ENCODE measurements at regions not wholly inside any gene's neighbourhood (a gene's known extent, or its start where the extent isn't known, plus 50 kb on each side); places are given as distances from the start of the nearest gene placed in this dataset.

DNA sequence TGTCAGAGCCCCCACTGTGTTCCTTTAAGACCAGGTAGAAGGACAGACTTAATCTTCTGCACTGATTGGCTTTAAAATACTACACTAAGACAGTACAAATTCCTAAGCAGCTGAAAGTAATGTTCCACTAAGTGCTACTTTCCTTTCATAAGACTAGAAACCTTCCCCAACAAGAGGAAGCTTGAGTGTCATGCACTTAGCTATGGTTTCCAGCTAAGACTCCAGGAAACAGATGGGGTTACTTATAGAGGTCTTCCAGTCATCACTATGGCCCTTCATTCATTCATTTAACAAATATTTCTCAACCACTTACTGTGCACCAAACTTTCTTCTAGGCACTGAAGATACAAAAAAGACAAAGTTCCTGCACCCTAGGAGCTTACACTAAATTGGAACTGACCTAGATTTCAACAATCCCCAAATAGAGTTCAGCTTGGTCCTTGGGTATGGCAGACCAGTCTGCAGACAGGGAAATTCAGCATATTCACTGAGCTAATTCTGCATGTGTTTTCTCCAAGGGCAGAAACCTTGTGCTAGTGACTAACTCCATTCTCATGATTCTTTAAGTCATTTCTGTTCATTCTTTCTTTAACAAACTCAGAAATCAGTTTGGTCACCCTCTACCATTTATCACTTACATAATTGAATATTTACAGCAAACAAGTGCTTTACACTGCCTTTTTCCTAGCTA, 178.4 kb upstream of the MTNR1B start:
- TF ChIP-seq, protein P1, sequence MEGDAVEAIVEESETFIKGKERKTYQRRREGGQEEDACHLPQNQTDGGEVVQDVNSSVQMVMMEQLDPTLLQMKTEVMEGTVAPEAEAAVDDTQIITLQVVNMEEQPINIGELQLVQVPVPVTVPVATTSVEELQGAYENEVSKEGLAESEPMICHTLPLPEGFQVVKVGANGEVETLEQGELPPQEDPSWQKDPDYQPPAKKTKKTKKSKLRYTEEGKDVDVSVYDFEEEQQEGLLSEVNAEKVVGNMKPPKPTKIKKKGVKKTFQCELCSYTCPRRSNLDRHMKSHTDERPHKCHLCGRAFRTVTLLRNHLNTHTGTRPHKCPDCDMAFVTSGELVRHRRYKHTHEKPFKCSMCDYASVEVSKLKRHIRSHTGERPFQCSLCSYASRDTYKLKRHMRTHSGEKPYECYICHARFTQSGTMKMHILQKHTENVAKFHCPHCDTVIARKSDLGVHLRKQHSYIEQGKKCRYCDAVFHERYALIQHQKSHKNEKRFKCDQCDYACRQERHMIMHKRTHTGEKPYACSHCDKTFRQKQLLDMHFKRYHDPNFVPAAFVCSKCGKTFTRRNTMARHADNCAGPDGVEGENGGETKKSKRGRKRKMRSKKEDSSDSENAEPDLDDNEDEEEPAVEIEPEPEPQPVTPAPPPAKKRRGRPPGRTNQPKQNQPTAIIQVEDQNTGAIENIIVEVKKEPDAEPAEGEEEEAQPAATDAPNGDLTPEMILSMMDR (IDR thresholded peaks at IDR 0.05; ENCODE audit: low read depth, low read length): no peak
- no peaks in the 10 kb centered on the region for H3K9me3 ChIP-seq (ENCODE audit: control insufficient read depth, insufficient read depth, low read length)
- CTCF ChIA-PET: no interaction called here
- POLR2A ChIA-PET: no interaction called here
- no peak overlapping the region for H3K27ac ChIP-seq (ENCODE audit: low read depth, low read length)
- H3K27me3 ChIP-seq (ENCODE audit: control insufficient read depth, insufficient read depth, low read length): no peaks in the 10 kb centered on the region
- no peak overlapping the region for H3K4me3 ChIP-seq (ENCODE audit: low read depth, low read length)
- DNase-seq (ENCODE audit: low read depth, low spot score): no peak

DNA sequence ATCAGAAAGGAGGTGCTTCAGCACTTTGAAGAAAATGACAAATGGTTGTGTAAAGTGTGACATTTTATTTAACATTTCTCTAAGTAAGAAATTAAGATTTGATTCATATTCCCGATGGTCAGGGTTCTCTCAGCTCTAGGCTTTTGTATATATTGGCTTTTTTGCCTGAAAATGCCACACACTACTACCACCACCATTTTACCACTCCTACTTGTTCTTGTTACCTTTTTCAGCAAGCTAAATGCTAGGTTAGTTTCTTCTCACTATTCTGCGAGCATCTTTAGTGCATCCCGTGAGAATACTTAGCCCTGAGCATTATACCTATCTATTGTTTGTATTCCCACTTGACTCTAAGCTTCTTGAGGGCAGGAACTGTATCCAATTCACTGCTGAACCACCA, 177.6 kb upstream of the MTNR1B start:
- no peaks in the 10 kb centered on the region for H3K27me3 ChIP-seq (ENCODE audit: control insufficient read depth, insufficient read depth, low read length)
- DNase-seq (ENCODE audit: low read depth, low spot score): no peak
- H3K9me3 ChIP-seq (ENCODE audit: control insufficient read depth, insufficient read depth, low read length): no peaks in the 10 kb centered on the region
- H3K27ac ChIP-seq (ENCODE audit: low read depth, low read length): no peak overlapping the region
- TF ChIP-seq, protein P1 (IDR thresholded peaks at IDR 0.05; ENCODE audit: low read depth, low read length): no peak
- no peak overlapping the region for H3K4me3 ChIP-seq (ENCODE audit: low read depth, low read length)
- CTCF ChIA-PET: no interaction called here
- POLR2A ChIA-PET: no interaction called here

DNA sequence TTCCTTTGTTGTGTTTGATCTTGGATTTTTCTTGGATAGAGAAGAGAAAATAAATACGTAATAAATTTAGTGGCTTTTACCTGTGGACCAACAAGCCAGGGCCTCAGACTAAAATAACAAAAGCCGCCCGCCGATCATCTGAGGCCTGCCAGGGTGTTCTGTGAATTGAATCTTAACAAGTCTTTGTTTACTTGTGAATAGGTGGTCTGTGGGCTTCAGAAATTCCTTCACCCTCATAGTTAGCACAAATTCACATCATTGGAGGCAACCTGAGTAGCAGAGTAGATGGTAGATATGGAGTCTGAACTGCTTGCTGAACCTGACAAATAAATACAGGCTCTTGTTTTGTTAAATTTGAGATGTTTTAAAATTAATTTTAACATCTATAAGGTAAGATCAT, 176.3 kb upstream of the MTNR1B start:
- no peak overlapping the region for H3K4me3 ChIP-seq (ENCODE audit: low read depth, low read length)
- H3K9me3 ChIP-seq (ENCODE audit: control insufficient read depth, insufficient read depth, low read length): no peaks in the 10 kb centered on the region
- no peak overlapping the region for H3K27ac ChIP-seq (ENCODE audit: low read depth, low read length)
- POLR2A ChIA-PET: no interaction called here
- no peak for DNase-seq (ENCODE audit: low read depth, low spot score)
- CTCF ChIA-PET: no interaction called here
- no peaks in the 10 kb centered on the region for H3K27me3 ChIP-seq (ENCODE audit: control insufficient read depth, insufficient read depth, low read length)
- TF ChIP-seq, protein P1 (IDR thresholded peaks at IDR 0.05; ENCODE audit: low read depth, low read length): no peak

DNA sequence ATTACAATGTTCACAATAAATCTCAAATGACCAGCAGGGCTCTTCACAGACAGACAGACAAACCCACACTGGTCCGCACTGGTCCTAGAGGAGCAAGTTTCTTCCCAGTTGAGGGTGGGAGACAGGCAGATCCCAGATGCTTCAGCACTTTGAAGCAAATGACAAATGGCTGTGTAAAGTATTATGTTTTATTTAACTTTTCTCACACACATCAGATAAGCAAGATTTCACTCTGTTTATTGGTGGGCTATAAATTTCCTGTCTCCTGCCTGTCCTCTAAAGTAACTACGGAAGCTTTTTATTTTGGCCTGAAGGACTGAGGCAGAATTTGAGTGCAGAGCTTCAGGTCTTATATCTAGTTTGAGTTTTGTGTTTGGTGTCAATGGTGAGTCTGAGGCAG, 174.7 kb upstream of the MTNR1B start:
- Histone ChIP-seq H3K4me3 (ENCODE audit: low read depth, low read length) (no peak overlapping the region), H3K27me3 (ENCODE audit: control insufficient read depth, insufficient read depth, low read length) (no peaks in the 10 kb centered on the region), H3K9me3 (ENCODE audit: control insufficient read depth, insufficient read depth, low read length) (no peaks in the 10 kb centered on the region), H3K27ac (ENCODE audit: low read depth, low read length) (no peak overlapping the region)
- no peak for DNase-seq (ENCODE audit: low read depth, low spot score)
- ChIA-PET POLR2A (no interaction called here), CTCF (no interaction called here)
- TF ChIP-seq, protein P1 (IDR thresholded peaks at IDR 0.05; ENCODE audit: low read depth, low read length): no peak

DNA sequence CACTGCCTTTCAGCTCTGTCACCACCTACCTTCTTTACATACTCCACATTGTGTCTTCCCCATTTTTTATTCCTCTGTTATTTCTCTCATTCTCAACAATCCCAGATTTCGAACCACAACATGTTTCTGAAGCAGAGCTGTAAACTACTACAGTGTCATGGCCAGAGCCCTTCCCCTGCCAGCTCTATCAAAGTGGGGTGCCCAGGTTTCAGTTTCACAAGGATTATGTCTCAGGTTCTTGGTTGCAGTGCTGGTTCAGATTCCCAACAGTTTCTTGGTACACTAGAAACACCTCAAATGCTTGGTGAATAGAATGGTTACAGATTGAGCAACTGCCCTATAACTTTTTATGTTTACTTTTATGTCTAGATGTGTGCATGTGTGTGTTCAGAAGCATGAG, 172.7 kb upstream of the MTNR1B start:
- DNase-seq (ENCODE audit: low read depth, low spot score): no peak
- no peak overlapping the region for H3K4me3 ChIP-seq (ENCODE audit: low read depth, low read length)
- ChIA-PET POLR2A (no interaction called here), CTCF (no interaction called here)
- TF ChIP-seq, protein P1 (IDR thresholded peaks at IDR 0.05; ENCODE audit: low read depth, low read length): no peak
- H3K27me3 ChIP-seq (ENCODE audit: control insufficient read depth, insufficient read depth, low read length): no peaks in the 10 kb centered on the region
- H3K9me3 ChIP-seq (ENCODE audit: control insufficient read depth, insufficient read depth, low read length): no peaks in the 10 kb centered on the region
- H3K27ac ChIP-seq (ENCODE audit: low read depth, low read length): no peak overlapping the region

Measured in AG04450 (cell line).